Panc1 (cell line): ENCODE measurements at regions not wholly inside any gene's neighbourhood (a gene's known extent, or its start where the extent isn't known, plus 50 kb on each side); places are given as distances from the start of the nearest gene placed in this dataset.

Experiments used
- POLR2AphosphoS5 ChIP-seq: IDR thresholded peaks from 2 replicates; pipeline ENCODE4 v1.6.1; 2012; ENCODE audit warnings: mild to moderate bottlenecking, low read depth, low read length, moderate library complexity
- REST ChIP-seq, 2 experiments: IDR thresholded peaks; 2 replicates each; pipeline ENCODE4 v1.6.1; 2011 to 2012; ENCODE audit warnings: low read depth in 2 of 2, control low read depth in 1 of 2, low read length in 1 of 2, mild to moderate bottlenecking in 1 of 2, moderate library complexity in 1 of 2; ENCODE audit not compliant: insufficient read depth in 1 of 2
- SIN3A ChIP-seq: IDR thresholded peaks from 2 replicates; pipeline ENCODE4 v1.6.1; 2012; ENCODE audit warnings: low read depth, mild to moderate bottlenecking, low read length, moderate library complexity, borderline replicate concordance; ENCODE audit not compliant: insufficient read depth
- TCF7L2 ChIP-seq: IDR thresholded peaks from 2 replicates; pipeline ENCODE4 v1.6.1; 2011; ENCODE audit warnings: mild to moderate bottlenecking, low read depth, low read length, inconsistent platforms
- TF ChIP-seq, protein P1 (sequence below): fragments of 450-650 bp; IDR thresholded peaks from 2 replicates; pipeline ENCODE4 v1.5.1; 2017; ENCODE audit warnings: mild to moderate bottlenecking

DNA sequence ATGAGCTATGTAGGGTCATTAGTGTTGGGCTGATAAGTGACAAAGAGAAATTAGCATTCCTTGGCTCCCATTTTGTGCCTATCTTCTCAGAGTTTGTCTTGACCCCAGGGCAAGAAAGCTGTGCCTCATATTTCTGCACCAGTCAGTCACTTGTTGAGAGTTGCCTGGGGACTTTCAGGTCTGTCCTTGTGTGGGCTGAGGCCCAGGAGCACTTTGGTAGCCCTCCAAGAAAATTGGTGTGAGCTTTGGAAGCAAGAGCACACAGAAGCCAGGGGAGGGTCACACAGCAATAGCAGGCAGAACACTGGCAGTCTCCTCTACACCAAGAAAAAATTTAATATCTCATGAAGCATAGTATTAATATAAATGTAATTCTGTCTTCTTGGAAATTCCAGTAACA is 239.9 kb downstream of the NPR3 start:
- no peak for TF ChIP-seq REST (IDR thresholded peaks at IDR 0.05; ENCODE audit: insufficient read depth in 1 of 2, low read depth in 2 of 2, low read length in 1 of 2)
- TF ChIP-seq, protein P1, sequence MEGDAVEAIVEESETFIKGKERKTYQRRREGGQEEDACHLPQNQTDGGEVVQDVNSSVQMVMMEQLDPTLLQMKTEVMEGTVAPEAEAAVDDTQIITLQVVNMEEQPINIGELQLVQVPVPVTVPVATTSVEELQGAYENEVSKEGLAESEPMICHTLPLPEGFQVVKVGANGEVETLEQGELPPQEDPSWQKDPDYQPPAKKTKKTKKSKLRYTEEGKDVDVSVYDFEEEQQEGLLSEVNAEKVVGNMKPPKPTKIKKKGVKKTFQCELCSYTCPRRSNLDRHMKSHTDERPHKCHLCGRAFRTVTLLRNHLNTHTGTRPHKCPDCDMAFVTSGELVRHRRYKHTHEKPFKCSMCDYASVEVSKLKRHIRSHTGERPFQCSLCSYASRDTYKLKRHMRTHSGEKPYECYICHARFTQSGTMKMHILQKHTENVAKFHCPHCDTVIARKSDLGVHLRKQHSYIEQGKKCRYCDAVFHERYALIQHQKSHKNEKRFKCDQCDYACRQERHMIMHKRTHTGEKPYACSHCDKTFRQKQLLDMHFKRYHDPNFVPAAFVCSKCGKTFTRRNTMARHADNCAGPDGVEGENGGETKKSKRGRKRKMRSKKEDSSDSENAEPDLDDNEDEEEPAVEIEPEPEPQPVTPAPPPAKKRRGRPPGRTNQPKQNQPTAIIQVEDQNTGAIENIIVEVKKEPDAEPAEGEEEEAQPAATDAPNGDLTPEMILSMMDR = no peak
- no peak for TF ChIP-seq TCF7L2
- TF ChIP-seq SIN3A = no peak
- TF ChIP-seq POLR2AphosphoS5 = no peak
